ENCODE measurements at regions not wholly inside any gene's neighbourhood (a gene's known extent, or its start where the extent isn't known, plus 50 kb on each side); places are given as distances from the start of the nearest gene placed in this dataset.
"Not testable (repeated sequence)": the region's sequence is repeated elsewhere in the genome, so short reads cannot be mapped to it uniquely, and the experiment has no call there.

DNA sequence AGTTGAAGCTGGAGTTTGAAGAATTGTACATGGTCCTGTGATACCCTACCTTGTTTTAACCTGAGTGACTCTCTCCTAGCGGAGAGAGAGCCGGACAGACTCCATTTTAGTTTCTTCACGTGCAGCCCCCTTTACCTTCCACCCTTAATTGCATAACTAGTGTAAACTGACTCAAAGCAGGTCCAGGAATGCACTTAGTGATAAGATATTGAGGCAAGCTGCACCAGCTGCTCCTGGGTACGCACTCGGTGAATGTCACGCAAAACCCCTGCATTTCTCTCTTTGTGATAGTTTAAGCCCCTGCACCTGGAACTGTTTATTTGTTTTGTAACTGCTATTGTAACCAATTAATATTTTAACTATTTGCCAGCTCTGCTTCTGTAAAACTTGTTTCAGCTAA is 1620.5 kb downstream of the SPATA31A7 start:
- not testable (repeated sequence) for TF ChIP-seq POLR2A (IDR thresholded peaks at IDR 0.05)
- TF ChIP-seq, protein P1, sequence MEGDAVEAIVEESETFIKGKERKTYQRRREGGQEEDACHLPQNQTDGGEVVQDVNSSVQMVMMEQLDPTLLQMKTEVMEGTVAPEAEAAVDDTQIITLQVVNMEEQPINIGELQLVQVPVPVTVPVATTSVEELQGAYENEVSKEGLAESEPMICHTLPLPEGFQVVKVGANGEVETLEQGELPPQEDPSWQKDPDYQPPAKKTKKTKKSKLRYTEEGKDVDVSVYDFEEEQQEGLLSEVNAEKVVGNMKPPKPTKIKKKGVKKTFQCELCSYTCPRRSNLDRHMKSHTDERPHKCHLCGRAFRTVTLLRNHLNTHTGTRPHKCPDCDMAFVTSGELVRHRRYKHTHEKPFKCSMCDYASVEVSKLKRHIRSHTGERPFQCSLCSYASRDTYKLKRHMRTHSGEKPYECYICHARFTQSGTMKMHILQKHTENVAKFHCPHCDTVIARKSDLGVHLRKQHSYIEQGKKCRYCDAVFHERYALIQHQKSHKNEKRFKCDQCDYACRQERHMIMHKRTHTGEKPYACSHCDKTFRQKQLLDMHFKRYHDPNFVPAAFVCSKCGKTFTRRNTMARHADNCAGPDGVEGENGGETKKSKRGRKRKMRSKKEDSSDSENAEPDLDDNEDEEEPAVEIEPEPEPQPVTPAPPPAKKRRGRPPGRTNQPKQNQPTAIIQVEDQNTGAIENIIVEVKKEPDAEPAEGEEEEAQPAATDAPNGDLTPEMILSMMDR (IDR thresholded peaks at IDR 0.05), result not testable (repeated sequence)

Measured in body of pancreas (tissue), 4 donors.